Upper lobe of left lung (tissue), 6 donors: ENCODE measurements at regions not wholly inside any gene's neighbourhood (a gene's known extent, or its start where the extent isn't known, plus 50 kb on each side); places are given as distances from the start of the nearest gene placed in this dataset.
"Not testable (repeated sequence)": the region's sequence is repeated elsewhere in the genome, so short reads cannot be mapped to it uniquely, and the experiment has no call there.

Source experiments
- ATAC-seq, 2 donors: fragments of 200-7000 bp; cut with Tn5 transposase; one replicate each; pipeline ENCODE4 v1.9.1; 2022; ENCODE audit warnings: mild to moderate bottlenecking in 2 of 2, moderate library complexity in 2 of 2; ENCODE audit not compliant: low FRiP score in 2 of 2
- DNase-seq, 2 donors: peaks; one replicate each; pipeline ENCODE4 v3.0.0-alpha.2; 2019 to 2020
- H3K27ac ChIP-seq, 4 donors: fragments of 200-600 bp; sonication (generic); one replicate each; pipeline ENCODE4 v1.5.1; 2016 to 2019
- H3K27me3 ChIP-seq, 4 donors: fragments of 200-600 bp; sonication (generic); one replicate each; pipeline ENCODE4 v1.5.1; 2017 to 2019
- H3K36me3 ChIP-seq, 4 donors: fragments of 200-600 bp; sonication (generic); one replicate each; pipeline ENCODE4 v1.5.1; 2016 to 2019
- H3K4me1 ChIP-seq, 4 donors: fragments of 200-600 bp; sonication (generic); one replicate each; pipeline ENCODE4 v1.5.1; 2018 to 2019
- H3K4me3 ChIP-seq, 4 donors: fragments of 200-600 bp; sonication (generic); one replicate each; pipeline ENCODE4 v1.5.1; 2017 to 2019; ENCODE audit warnings: mild to moderate bottlenecking in 2 of 4, moderate library complexity in 1 of 4
- H3K9me3 ChIP-seq, 4 donors: fragments of 200-600 bp; sonication (generic); one replicate each; pipeline ENCODE4 v1.5.1; 2018 to 2019
- EP300 ChIP-seq, 4 donors: sonication (generic); formaldehyde crosslinking; IDR thresholded peaks; one replicate each; pipeline ENCODE4 v1.5.1; 2017; ENCODE audit warnings: antibody characterized with exemption in 4 of 4, control low read depth in 2 of 4
- POLR2A ChIP-seq, 4 donors: fragments of 450-650 bp; IDR thresholded peaks; one replicate each; pipeline ENCODE4 v1.5.1; 2016 to 2017; ENCODE audit warnings: antibody characterized with exemption in 4 of 4, mild to moderate bottlenecking in 2 of 4
- POLR2AphosphoS5 ChIP-seq, 2 donors: sonication (generic); formaldehyde crosslinking; IDR thresholded peaks; one replicate each; pipeline ENCODE4 v1.5.1; 2017; ENCODE audit warnings: antibody characterized with exemption in 2 of 2
- WGBS, 2 donors: methylation state at CpG; one replicate each; pipeline ENCODE4 v1.1.5; 2017 to 2018; 5-methylcytosine and 5-hydroxymethylcytosine counted together
- TF ChIP-seq, protein P1 (sequence below), 6 experiments: fragments of 450-650 bp in 4 of 6; fragments of 200-600 bp in 2 of 6; sonication (generic) in 2 of 6; IDR thresholded peaks; one replicate each; pipeline ENCODE4 v1.5.1; 2016 to 2019; ENCODE audit warnings: antibody characterized with exemption in 6 of 6
- donor health status: DM: no; HTN: no; CAD: no; lungs with moderate emphysema.
- donor health status: DM: no; HTN: yes; CAD: no; lungs with severe emphysema.

- no peak for ATAC-seq
- H3K9me3 ChIP-seq: peaks cover 0 to 17% (median 10%) of the 10 kb centered on the region in 4 donors
- 94 to 97% methylated on average over 5 of the region's 5 CpGs for WGBS, 2 donors
These were observed 70.7 kb upstream of the NCOA3 start for GRCh38 chr20:47430862-47431588.

GRCh38 chr20:47432834-47433210 is 68.9 kb upstream of the NCOA3 start:
- TF ChIP-seq POLR2AphosphoS5 (IDR thresholded peaks at IDR 0.05) (no peak), POLR2A (IDR thresholded peaks at IDR 0.05) (no peak), EP300 (IDR thresholded peaks at IDR 0.05) (no peak)
- TF ChIP-seq, protein P1, sequence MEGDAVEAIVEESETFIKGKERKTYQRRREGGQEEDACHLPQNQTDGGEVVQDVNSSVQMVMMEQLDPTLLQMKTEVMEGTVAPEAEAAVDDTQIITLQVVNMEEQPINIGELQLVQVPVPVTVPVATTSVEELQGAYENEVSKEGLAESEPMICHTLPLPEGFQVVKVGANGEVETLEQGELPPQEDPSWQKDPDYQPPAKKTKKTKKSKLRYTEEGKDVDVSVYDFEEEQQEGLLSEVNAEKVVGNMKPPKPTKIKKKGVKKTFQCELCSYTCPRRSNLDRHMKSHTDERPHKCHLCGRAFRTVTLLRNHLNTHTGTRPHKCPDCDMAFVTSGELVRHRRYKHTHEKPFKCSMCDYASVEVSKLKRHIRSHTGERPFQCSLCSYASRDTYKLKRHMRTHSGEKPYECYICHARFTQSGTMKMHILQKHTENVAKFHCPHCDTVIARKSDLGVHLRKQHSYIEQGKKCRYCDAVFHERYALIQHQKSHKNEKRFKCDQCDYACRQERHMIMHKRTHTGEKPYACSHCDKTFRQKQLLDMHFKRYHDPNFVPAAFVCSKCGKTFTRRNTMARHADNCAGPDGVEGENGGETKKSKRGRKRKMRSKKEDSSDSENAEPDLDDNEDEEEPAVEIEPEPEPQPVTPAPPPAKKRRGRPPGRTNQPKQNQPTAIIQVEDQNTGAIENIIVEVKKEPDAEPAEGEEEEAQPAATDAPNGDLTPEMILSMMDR (IDR thresholded peaks at IDR 0.05): no peak
- Histone ChIP-seq H3K4me3 (no peak overlapping the region), H3K36me3 (no peaks in the 10 kb centered on the region), H3K27me3 (no peaks in the 10 kb centered on the region), H3K9me3 (peaks cover 0 to under 1% (median 0%) of the 10 kb centered on the region in 4 donors), H3K4me1 (peaks cover 4 to 9% (median 8%) of the 10 kb centered on the region in 4 donors), H3K27ac (no peak overlapping the region)
- WGBS, 2 donors: 69 to 71% methylated on average over 3 of the region's 3 CpGs
- ATAC-seq: no peak
- DNase-seq: no peak

More at GRCh38 chr20:47430862-47431588, 70.7 kb upstream of the NCOA3 start:
- peaks cover 4 to 9% (median 6%) of the 10 kb centered on the region in 4 donors for H3K4me1 ChIP-seq
- H3K4me3 ChIP-seq: no peak overlapping the region
- no peak for DNase-seq
- H3K36me3 ChIP-seq: no peaks in the 10 kb centered on the region
- H3K27ac ChIP-seq: no peak overlapping the region
- H3K27me3 ChIP-seq: no peaks in the 10 kb centered on the region
- TF ChIP-seq, protein P1 (IDR thresholded peaks at IDR 0.05): no peak
- TF ChIP-seq POLR2AphosphoS5 (IDR thresholded peaks at IDR 0.05): no peak
- no peak for TF ChIP-seq POLR2A (IDR thresholded peaks at IDR 0.05)
- no peak for TF ChIP-seq EP300 (IDR thresholded peaks at IDR 0.05)

DNA sequence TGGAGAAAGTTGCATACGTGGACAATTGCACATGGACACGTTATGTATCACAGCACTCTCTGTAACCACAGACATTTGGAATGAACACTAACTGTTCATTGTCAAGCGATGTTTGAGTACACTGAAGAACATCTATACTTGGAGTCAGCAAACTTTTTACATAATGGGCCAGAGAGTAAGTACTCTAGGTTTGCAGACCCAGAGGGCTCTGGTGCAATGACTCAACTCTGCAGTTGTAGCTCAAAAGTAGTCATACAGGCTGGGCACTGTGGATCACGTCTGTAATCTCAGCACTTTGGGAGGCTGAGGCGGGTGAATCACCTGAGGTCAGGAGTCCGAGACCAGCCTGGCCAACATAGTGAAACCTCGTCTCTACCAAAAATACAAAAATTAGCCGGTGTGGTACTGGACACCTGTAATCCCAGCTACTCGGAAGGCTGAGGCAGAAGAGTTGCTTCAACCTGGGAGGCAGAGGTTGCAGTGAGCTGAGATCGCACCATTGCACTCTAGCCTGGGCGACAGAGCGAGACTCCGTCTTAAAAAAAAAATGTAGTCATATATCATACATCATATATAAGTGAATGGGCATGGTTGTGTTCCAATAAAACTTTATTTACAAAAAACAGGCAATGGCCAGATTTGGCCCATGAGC is 67.4 kb upstream of the NCOA3 start:
- peak in 1 of 2 donors; percentile 53 for DNase-seq
- H3K27ac ChIP-seq, H3K36me3 ChIP-seq, H3K27me3 ChIP-seq, H3K9me3 ChIP-seq, H3K4me3 ChIP-seq: not testable (repeated sequence)
- H3K4me1 ChIP-seq: peaks cover 10 to 16% (median 13%) of the 10 kb centered on the region in 4 donors
- 84 to 89% methylated on average over 13 of the region's 13 CpGs for WGBS, 2 donors
- peak; percentile 14 to 68 for ATAC-seq

GRCh38 chr20:47438464-47439381 is 63.0 kb upstream of the NCOA3 start:
- Histone ChIP-seq H3K4me3 (no peak overlapping the region), H3K4me1 (peaks cover 6 to 24% (median 20%) of the 10 kb centered on the region in 4 donors), H3K27ac (peak overlapping the region; percentile 19 to 69 (median 49)), H3K36me3 (no peaks in the 10 kb centered on the region), H3K9me3 (no peaks in the 10 kb centered on the region), H3K27me3 (no peaks in the 10 kb centered on the region)
- 58 to 61% methylated on average over 17 to 18 of the region's 18 CpGs for WGBS, 2 donors
- ATAC-seq (peak; percentile 78 to 90), DNase-seq (peak in 1 of 2 donors; percentile 34)
- TF ChIP-seq POLR2AphosphoS5 (IDR thresholded peaks at IDR 0.05) (no peak), EP300 (IDR thresholded peaks at IDR 0.05) (peak in 1 of 4 donors; percentile 24)

DNA sequence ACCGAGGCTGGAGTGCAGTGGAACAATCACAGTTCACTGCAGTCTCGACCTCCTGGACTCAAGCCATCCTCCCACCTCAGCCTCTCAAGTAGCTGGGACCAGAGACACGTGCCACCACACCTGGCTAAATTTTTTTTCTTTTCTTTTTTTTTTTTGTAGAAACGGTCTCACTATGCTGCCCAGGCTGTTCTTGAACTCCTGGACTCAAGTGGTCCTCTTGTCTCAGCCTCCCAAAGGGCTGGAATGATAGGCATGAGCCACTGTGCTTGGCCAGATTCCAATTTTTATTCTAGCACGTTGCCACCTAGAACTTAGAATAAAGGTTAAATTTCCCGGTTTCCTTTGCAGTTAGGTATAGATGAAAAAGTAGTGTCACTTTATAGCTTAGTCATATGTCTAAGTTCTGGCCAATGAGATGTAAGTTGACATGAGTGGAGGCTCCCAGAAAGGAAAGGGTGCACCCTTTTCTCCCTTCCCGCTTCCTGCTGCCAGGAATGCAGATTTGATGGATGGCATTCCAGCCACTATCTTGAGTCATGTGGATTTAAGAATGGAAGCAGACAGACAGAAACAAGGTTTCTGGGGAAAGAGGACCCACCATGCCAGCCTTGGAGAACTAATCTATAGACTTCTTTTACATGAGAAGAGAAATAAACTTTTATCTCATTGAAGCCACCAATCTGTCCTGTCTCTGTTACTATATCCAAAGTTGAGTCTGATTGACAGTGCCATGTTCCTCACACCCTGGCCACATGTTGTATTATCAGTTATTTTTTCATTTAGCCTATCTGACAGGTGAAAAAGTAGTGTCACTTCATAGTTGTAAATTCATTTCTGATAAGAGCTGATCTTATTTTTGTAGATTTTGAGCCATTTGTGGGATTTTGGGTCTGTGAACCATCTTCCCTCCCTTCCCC is 60.6 kb upstream of the NCOA3 start:
- TF ChIP-seq POLR2A (IDR thresholded peaks at IDR 0.05): no peak
- TF ChIP-seq POLR2AphosphoS5 (IDR thresholded peaks at IDR 0.05): no peak
- TF ChIP-seq, protein P1 (IDR thresholded peaks at IDR 0.05): no peak
- no peak for TF ChIP-seq EP300 (IDR thresholded peaks at IDR 0.05)
- Histone ChIP-seq H3K4me1 (peaks cover 4 to 21% (median 13%) of the 10 kb centered on the region in 4 donors), H3K9me3 (no peaks in the 10 kb centered on the region), H3K27me3 (no peaks in the 10 kb centered on the region), H3K36me3 (no peaks in the 10 kb centered on the region), H3K27ac (no peak overlapping the region), H3K4me3 (no peak overlapping the region)
- ATAC-seq (no peak), DNase-seq (no peak)
- WGBS, 2 donors: 58 to 59% methylated on average over 7 of the region's 7 CpGs
